HFFc6 (cell line): ENCODE measurements at regions not wholly inside any gene's neighbourhood (a gene's known extent, or its start where the extent isn't known, plus 50 kb on each side); places are given as distances from the start of the nearest gene placed in this dataset.
A peak's percentile ranks its signal among the peaks of the same experiment; 100 is the strongest.

Experiments
- DNase-seq: peaks from one replicate; pipeline ENCODE4 v3.0.0-alpha.2; 2018
- H3K27ac Mint-ChIP-seq: 2 replicates; pipeline ENCODE4 v1.8.0; 2020; ENCODE audit warnings: mild to moderate bottlenecking, mixed read lengths
- H3K27me3 Mint-ChIP-seq: 2 replicates; pipeline ENCODE4 v1.8.0; 2021; ENCODE audit warnings: mild to moderate bottlenecking, moderate library complexity, mixed read lengths; ENCODE audit not compliant: insufficient read depth
- H3K36me3 Mint-ChIP-seq: 2 replicates; pipeline ENCODE4 v1.8.0; 2021; ENCODE audit warnings: low read depth, mixed read lengths
- H3K4me1 Mint-ChIP-seq: 2 replicates; pipeline ENCODE4 v1.8.0; 2020; ENCODE audit warnings: low read depth, mixed read lengths
- H3K4me3 Mint-ChIP-seq: 2 replicates; pipeline ENCODE4 v1.8.0; 2020; ENCODE audit warnings: mild to moderate bottlenecking, moderate library complexity, mixed read lengths
- H3K9me3 Mint-ChIP-seq: 2 replicates; pipeline ENCODE4 v1.8.0; 2020; ENCODE audit warnings: mild to moderate bottlenecking, mixed read lengths
- CTCF ChIP-seq: fragments of 200-600 bp; sonication (generic); IDR thresholded peaks from 2 replicates; pipeline ENCODE4 v1.5.0; 2021; ENCODE audit warnings: antibody characterized with exemption, mild to moderate bottlenecking

GRCh38 chr9:29697011-29697410 is 2123.7 kb upstream of the C9orf72 start:
- Mint-ChIP-seq H3K27ac (peak overlapping the region; percentile 72), H3K27me3 (no peaks in the 10 kb centered on the region), H3K4me1 (peaks cover 38% of the 10 kb centered on the region), H3K4me3 (peak overlapping the region; percentile 60), H3K36me3 (peaks cover 5% of the 10 kb centered on the region; the same call in 1 of the 2 replicates), H3K9me3 (peaks cover 5% of the 10 kb centered on the region)
- peak; percentile 62 for DNase-seq
- TF ChIP-seq CTCF = no peak

- no peak for TF ChIP-seq CTCF
- DNase-seq = no peak
- H3K9me3 Mint-ChIP-seq = no peaks in the 10 kb centered on the region
- H3K27ac Mint-ChIP-seq = no peak overlapping the region
- H3K27me3 Mint-ChIP-seq = no peaks in the 10 kb centered on the region
- peaks cover 28% of the 10 kb centered on the region for H3K4me1 Mint-ChIP-seq
- no peaks in the 10 kb centered on the region for H3K36me3 Mint-ChIP-seq
- no peak overlapping the region for H3K4me3 Mint-ChIP-seq
These were observed 2128.3 kb upstream of the C9orf72 start for GRCh38 chr9:29701559-29701958.

- Mint-ChIP-seq H3K36me3 (no peaks in the 10 kb centered on the region), H3K4me3 (no peak overlapping the region), H3K27me3 (no peaks in the 10 kb centered on the region), H3K9me3 (no peaks in the 10 kb centered on the region), H3K4me1 (peaks cover 25% of the 10 kb centered on the region), H3K27ac (no peak overlapping the region)
- no peak for DNase-seq
- TF ChIP-seq CTCF = no peak
These were observed 2128.7 kb upstream of the C9orf72 start for GRCh38 chr9:29701971-29702370.

GRCh38 chr9:29714860-29715259 is 2141.6 kb upstream of the C9orf72 start:
- H3K27ac Mint-ChIP-seq = no peak overlapping the region
- DNase-seq = no peak
- 0 out of 2 replicates have a peak overlapping the region, but pooled peaks have one; percentile 1 for H3K4me3 Mint-ChIP-seq
- H3K4me1 Mint-ChIP-seq = peaks cover 52% of the 10 kb centered on the region
- H3K36me3 Mint-ChIP-seq = no peaks in the 10 kb centered on the region
- no peaks in the 10 kb centered on the region for H3K9me3 Mint-ChIP-seq
- no peaks in the 10 kb centered on the region for H3K27me3 Mint-ChIP-seq
- no peak for TF ChIP-seq CTCF

- Mint-ChIP-seq H3K36me3 (no peaks in the 10 kb centered on the region), H3K27me3 (no peaks in the 10 kb centered on the region), H3K9me3 (no peaks in the 10 kb centered on the region), H3K27ac (peak overlapping the region; percentile 48; the same call in 1 of the 2 replicates), H3K4me3 (no peak overlapping the region; the same call in 1 of the 2 replicates), H3K4me1 (peaks cover 49% of the 10 kb centered on the region)
- no peak for TF ChIP-seq CTCF
- peak; percentile 22 for DNase-seq
These were observed 2144.3 kb upstream of the C9orf72 start for GRCh38 chr9:29717631-29718030.

GRCh38 chr9:29730163-29730562 is 2156.9 kb upstream of the C9orf72 start:
- Mint-ChIP-seq H3K4me3 (no peak overlapping the region), H3K9me3 (peaks cover 19% of the 10 kb centered on the region), H3K4me1 (no peaks in the 10 kb centered on the region), H3K27ac (no peak overlapping the region), H3K36me3 (no peaks in the 10 kb centered on the region), H3K27me3 (peaks cover 1% of the 10 kb centered on the region; the same call in 1 of the 2 replicates)
- TF ChIP-seq CTCF = no peak
- DNase-seq = no peak
